Adrenal gland (tissue), 5 donors: ENCODE measurements at regions not wholly inside any gene's neighbourhood (a gene's known extent, or its start where the extent isn't known, plus 50 kb on each side); places are given as distances from the start of the nearest gene placed in this dataset.

Experiments
- CTCF ChIP-seq, 6 experiments: fragments of 450-650 bp in 4 of 6; fragments of 200-600 bp in 2 of 6; sonication (generic) in 1 of 6; IDR thresholded peaks; 1 replicate in 5 of 6; 2 replicates in 1 of 6; pipeline versions ENCODE4 v1.5.1 to v1.8.0; 2016 to 2021; ENCODE audit warnings: antibody characterized with exemption in 6 of 6, mild to moderate bottlenecking in 2 of 6, moderate library complexity in 1 of 6
- POLR2A ChIP-seq, 2 donors: fragments of 450-650 bp; IDR thresholded peaks; one replicate each; pipeline ENCODE4 v1.6.1; 2017; ENCODE audit warnings: antibody characterized with exemption in 2 of 2, mild to moderate bottlenecking in 2 of 2, moderate library complexity in 1 of 2
- donor health status: DM: no; HTN: no; CAD: no.

- TF ChIP-seq CTCF (IDR thresholded peaks at IDR 0.05) = no peak
- TF ChIP-seq POLR2A (IDR thresholded peaks at IDR 0.05) = no peak
These were observed 223.8 kb upstream of the LRATD1 start for GRCh38 chr2:14408695-14409094.
